ENCODE measurements at regions not wholly inside any gene's neighbourhood (a gene's known extent, or its start where the extent isn't known, plus 50 kb on each side); places are given as distances from the start of the nearest gene placed in this dataset.

DNA sequence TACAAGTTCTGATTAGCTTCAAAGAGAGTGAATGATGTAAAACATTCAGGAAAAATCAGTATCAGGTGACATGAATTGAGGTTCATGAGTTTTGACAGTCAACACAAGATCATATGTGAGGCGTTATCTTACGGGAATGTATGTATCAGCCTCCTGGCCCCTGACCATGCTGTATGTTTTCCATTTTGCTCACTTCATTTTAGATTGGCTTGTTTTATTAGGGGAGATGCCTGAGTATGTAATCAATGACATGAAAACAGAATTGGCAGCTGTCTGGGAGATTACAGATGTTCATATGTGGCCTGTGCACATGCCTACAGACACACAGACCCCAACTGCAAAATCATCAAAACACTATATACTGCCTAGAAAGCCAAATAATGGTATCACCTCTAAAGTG, 168.5 kb upstream of the RND3 start:
- no peaks in the 10 kb centered on the region for H3K27me3 ChIP-seq (ENCODE audit: control insufficient read depth in 1 of 2, insufficient read depth in 2 of 2, low read length in 2 of 2)
- Mint-ChIP-seq H3K36me3 (ENCODE audit: low read depth) (no peaks in the 10 kb centered on the region), H3K4me1 (ENCODE audit: low read depth) (no peaks in the 10 kb centered on the region), H3K27ac (no peak overlapping the region), H3K27me3 (no peaks in the 10 kb centered on the region), H3K9me3 (peaks cover 6% of the 10 kb centered on the region), H3K4me3 (no peak overlapping the region)
- DNase-seq = no peak
- H3K27ac ChIP-seq (ENCODE audit: low read depth in 1 of 2, low read length in 2 of 2) = no peak overlapping the region
- peaks cover 0 to 3% of the 10 kb centered on the region in 2 experiments for H3K9me3 ChIP-seq (ENCODE audit: control insufficient read depth in 1 of 2, insufficient read depth in 1 of 2, low read length in 2 of 2)
- TF ChIP-seq CTCF (IDR thresholded peaks at IDR 0.05) = no peak
- no peaks in the 10 kb centered on the region for H3K36me3 ChIP-seq (ENCODE audit: insufficient read depth, low read length)
- H3K4me1 ChIP-seq (ENCODE audit: insufficient read depth, low read length) = no peaks in the 10 kb centered on the region
- intact Hi-C loops (cut with DNase I, micrococcal nuclease) = no loop called here
- no peak overlapping the region for H3K4me3 ChIP-seq (ENCODE audit: low read length)
- POLR2A ChIA-PET = no interaction called here
- no peak for ATAC-seq (ENCODE audit: poor library complexity)
- CTCF ChIA-PET = no interaction called here

DNA sequence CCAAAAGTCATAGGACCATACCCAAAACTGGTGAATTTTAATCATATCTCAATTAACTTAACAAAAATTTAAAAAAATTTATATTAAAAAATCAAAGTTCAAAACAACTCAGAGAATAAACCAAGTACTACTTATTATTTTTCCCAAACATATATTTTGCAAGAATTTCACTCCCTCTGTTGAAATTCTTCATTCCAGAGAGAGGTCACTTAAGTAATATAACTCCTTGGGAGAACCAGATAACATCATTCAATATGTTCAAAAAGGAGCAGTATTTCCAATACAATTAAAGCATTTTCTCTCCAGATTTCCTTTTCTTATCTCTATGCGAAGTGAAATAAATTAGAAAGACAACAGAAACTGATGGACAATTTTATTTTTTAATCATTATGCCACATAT, 165.9 kb upstream of the RND3 start:
- DNase-seq (no peak), ATAC-seq (ENCODE audit: poor library complexity) (no peak)
- no peak overlapping the region for H3K4me3 Mint-ChIP-seq
- Histone ChIP-seq H3K9me3 (ENCODE audit: control insufficient read depth in 1 of 2, insufficient read depth in 1 of 2, low read length in 2 of 2) (peaks cover 0 to 3% of the 10 kb centered on the region in 2 experiments), H3K27ac (ENCODE audit: low read depth in 1 of 2, low read length in 2 of 2) (no peak overlapping the region), H3K27me3 (ENCODE audit: control insufficient read depth in 1 of 2, insufficient read depth in 2 of 2, low read length in 2 of 2) (no peaks in the 10 kb centered on the region), H3K36me3 (ENCODE audit: insufficient read depth, low read length) (no peaks in the 10 kb centered on the region), H3K4me1 (ENCODE audit: insufficient read depth, low read length) (no peaks in the 10 kb centered on the region), H3K4me3 (ENCODE audit: low read length) (no peak overlapping the region)
- H3K36me3 Mint-ChIP-seq (ENCODE audit: low read depth) = no peaks in the 10 kb centered on the region
- no peak overlapping the region for H3K27ac Mint-ChIP-seq
- H3K4me1 Mint-ChIP-seq (ENCODE audit: low read depth) = no peaks in the 10 kb centered on the region
- TF ChIP-seq CTCF (IDR thresholded peaks at IDR 0.05) = no peak
- H3K27me3 Mint-ChIP-seq = no peaks in the 10 kb centered on the region
- intact Hi-C loops (cut with DNase I, micrococcal nuclease) = no loop called here
- CTCF ChIA-PET = no interaction called here
- H3K9me3 Mint-ChIP-seq = peaks cover under 1% of the 10 kb centered on the region
- POLR2A ChIA-PET = no interaction called here

DNA sequence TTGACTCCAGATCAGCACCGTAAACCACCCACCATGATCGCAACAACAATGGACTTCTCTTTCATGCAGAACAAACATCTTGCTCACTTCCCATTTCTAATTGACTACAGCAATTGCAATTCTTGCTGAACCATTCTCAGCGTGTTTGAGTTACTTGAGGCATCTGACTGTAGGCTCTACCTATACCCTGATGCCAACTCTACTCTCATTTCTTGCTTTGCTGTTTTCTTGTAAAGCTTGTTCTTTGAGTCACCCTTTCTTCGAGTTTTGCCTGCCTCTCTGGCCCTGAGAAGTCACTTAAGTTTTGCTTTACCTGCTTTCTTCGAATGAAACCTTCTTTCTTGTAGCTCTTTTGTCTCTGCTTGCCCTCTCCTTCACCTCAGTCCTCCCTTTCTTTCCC, 160.5 kb upstream of the RND3 start:
- H3K27me3 Mint-ChIP-seq = no peaks in the 10 kb centered on the region
- ChIA-PET POLR2A (no interaction called here), CTCF (no interaction called here)
- no peak overlapping the region for H3K27ac Mint-ChIP-seq
- TF ChIP-seq CTCF (IDR thresholded peaks at IDR 0.05) = no peak
- ATAC-seq (ENCODE audit: poor library complexity) (no peak), DNase-seq (no peak)
- H3K27ac ChIP-seq (ENCODE audit: low read depth in 1 of 2, low read length in 2 of 2) = no peak overlapping the region
- H3K27me3 ChIP-seq (ENCODE audit: control insufficient read depth in 1 of 2, insufficient read depth in 2 of 2, low read length in 2 of 2) = no peaks in the 10 kb centered on the region
- H3K9me3 Mint-ChIP-seq = no peaks in the 10 kb centered on the region
- intact Hi-C loops (cut with DNase I, micrococcal nuclease) = no loop called here
- H3K4me1 Mint-ChIP-seq (ENCODE audit: low read depth) = no peaks in the 10 kb centered on the region
- no peaks in the 10 kb centered on the region for H3K4me1 ChIP-seq (ENCODE audit: insufficient read depth, low read length)
- no peak overlapping the region for H3K4me3 Mint-ChIP-seq
- H3K4me3 ChIP-seq (ENCODE audit: low read length) = no peak overlapping the region
- peaks cover 0 to 3% of the 10 kb centered on the region in 2 experiments for H3K9me3 ChIP-seq (ENCODE audit: control insufficient read depth in 1 of 2, insufficient read depth in 1 of 2, low read length in 2 of 2)
- H3K36me3 ChIP-seq (ENCODE audit: insufficient read depth, low read length) = no peaks in the 10 kb centered on the region
- no peaks in the 10 kb centered on the region for H3K36me3 Mint-ChIP-seq (ENCODE audit: low read depth)

All from CD4-positive, alpha-beta T cell (primary cell).